Peyer's patch (tissue), 4 donors: ENCODE measurements at regions not wholly inside any gene's neighbourhood (a gene's known extent, or its start where the extent isn't known, plus 50 kb on each side); places are given as distances from the start of the nearest gene placed in this dataset.

Experiments used
- DNase-seq, 3 donors: peaks; one replicate each; pipeline ENCODE4 v3.0.0-alpha.2; 2017 to 2019
- H3K27ac ChIP-seq, 4 donors: fragments of 200-600 bp; sonication (generic); one replicate each; pipeline ENCODE4 v1.5.1; 2016 to 2019
- H3K27me3 ChIP-seq, 2 donors: fragments of 200-600 bp; sonication (generic); one replicate each; pipeline ENCODE4 v1.5.1; 2019
- H3K36me3 ChIP-seq, 3 donors: fragments of 200-600 bp; sonication (generic); one replicate each; pipeline ENCODE4 v1.5.1; 2016 to 2019
- H3K4me1 ChIP-seq, 4 donors: fragments of 200-600 bp; sonication (generic); one replicate each; pipeline ENCODE4 v1.5.1; 2016 to 2019
- H3K4me3 ChIP-seq, 4 donors: fragments of 200-600 bp; sonication (generic); 1 replicate in 3 of 4; 2 replicates in 1 of 4; pipeline ENCODE4 v1.5.1; 2016 to 2019; ENCODE audit warnings: mild to moderate bottlenecking in 1 of 4
- H3K9me3 ChIP-seq, 4 donors: fragments of 200-600 bp; sonication (generic); one replicate each; pipeline ENCODE4 v1.5.1; 2016 to 2019; ENCODE audit warnings: mild to moderate bottlenecking in 1 of 4
- CTCF ChIP-seq, 6 experiments: fragments of 450-650 bp in 4 of 6; fragments of 200-600 bp in 2 of 6; sonication (generic) in 1 of 6; IDR thresholded peaks; one replicate each; pipeline ENCODE4 v1.5.1; 2017 to 2019; ENCODE audit warnings: antibody characterized with exemption in 6 of 6, mild to moderate bottlenecking in 3 of 6, moderate library complexity in 1 of 6
- POLR2A ChIP-seq, 2 donors: fragments of 450-650 bp; IDR thresholded peaks; one replicate each; pipeline ENCODE4 v1.5.1; 2017; ENCODE audit warnings: antibody characterized with exemption in 2 of 2, mild to moderate bottlenecking in 2 of 2, moderate library complexity in 2 of 2

- H3K4me3 ChIP-seq, result no peak overlapping the region
- H3K27ac ChIP-seq, result no peak overlapping the region
- DNase-seq, result no peak
- no peaks in the 10 kb centered on the region for H3K27me3 ChIP-seq
- H3K4me1 ChIP-seq, result no peaks in the 10 kb centered on the region
- no peaks in the 10 kb centered on the region for H3K9me3 ChIP-seq
- no peaks in the 10 kb centered on the region for H3K36me3 ChIP-seq
- TF ChIP-seq POLR2A (IDR thresholded peaks at IDR 0.05) (no peak), CTCF (IDR thresholded peaks at IDR 0.05) (no peak)
Measured at GRCh38 chr15:95044745-95045417, 813.5 kb downstream of the MCTP2 start.

- Histone ChIP-seq H3K9me3 (no peaks in the 10 kb centered on the region), H3K27me3 (no peaks in the 10 kb centered on the region), H3K4me1 (no peaks in the 10 kb centered on the region), H3K4me3 (no peak overlapping the region), H3K36me3 (no peaks in the 10 kb centered on the region), H3K27ac (no peak overlapping the region)
- TF ChIP-seq CTCF (IDR thresholded peaks at IDR 0.05), result no peak
- no peak for TF ChIP-seq POLR2A (IDR thresholded peaks at IDR 0.05)
- no peak for DNase-seq
Measured at GRCh38 chr15:95051861-95052260, 820.5 kb downstream of the MCTP2 start.

- H3K4me3 ChIP-seq, result no peak overlapping the region
- H3K27ac ChIP-seq, result no peak overlapping the region
- no peaks in the 10 kb centered on the region for H3K4me1 ChIP-seq
- DNase-seq, result no peak
- H3K36me3 ChIP-seq, result no peaks in the 10 kb centered on the region
- no peaks in the 10 kb centered on the region for H3K27me3 ChIP-seq
- TF ChIP-seq CTCF (IDR thresholded peaks at IDR 0.05) (no peak), POLR2A (IDR thresholded peaks at IDR 0.05) (no peak)
- H3K9me3 ChIP-seq, result no peaks in the 10 kb centered on the region
Measured at GRCh38 chr15:95059346-95059905, 828.1 kb downstream of the MCTP2 start.

GRCh38 chr15:95068701-95069521 is 837.5 kb downstream of the MCTP2 start:
- H3K4me1 ChIP-seq, result no peaks in the 10 kb centered on the region
- DNase-seq, result no peak
- no peaks in the 10 kb centered on the region for H3K27me3 ChIP-seq
- H3K4me3 ChIP-seq, result no peak overlapping the region
- no peaks in the 10 kb centered on the region for H3K36me3 ChIP-seq
- H3K27ac ChIP-seq, result no peak overlapping the region
- TF ChIP-seq POLR2A (IDR thresholded peaks at IDR 0.05), result no peak
- no peak for TF ChIP-seq CTCF (IDR thresholded peaks at IDR 0.05)
- H3K9me3 ChIP-seq, result no peaks in the 10 kb centered on the region

DNA sequence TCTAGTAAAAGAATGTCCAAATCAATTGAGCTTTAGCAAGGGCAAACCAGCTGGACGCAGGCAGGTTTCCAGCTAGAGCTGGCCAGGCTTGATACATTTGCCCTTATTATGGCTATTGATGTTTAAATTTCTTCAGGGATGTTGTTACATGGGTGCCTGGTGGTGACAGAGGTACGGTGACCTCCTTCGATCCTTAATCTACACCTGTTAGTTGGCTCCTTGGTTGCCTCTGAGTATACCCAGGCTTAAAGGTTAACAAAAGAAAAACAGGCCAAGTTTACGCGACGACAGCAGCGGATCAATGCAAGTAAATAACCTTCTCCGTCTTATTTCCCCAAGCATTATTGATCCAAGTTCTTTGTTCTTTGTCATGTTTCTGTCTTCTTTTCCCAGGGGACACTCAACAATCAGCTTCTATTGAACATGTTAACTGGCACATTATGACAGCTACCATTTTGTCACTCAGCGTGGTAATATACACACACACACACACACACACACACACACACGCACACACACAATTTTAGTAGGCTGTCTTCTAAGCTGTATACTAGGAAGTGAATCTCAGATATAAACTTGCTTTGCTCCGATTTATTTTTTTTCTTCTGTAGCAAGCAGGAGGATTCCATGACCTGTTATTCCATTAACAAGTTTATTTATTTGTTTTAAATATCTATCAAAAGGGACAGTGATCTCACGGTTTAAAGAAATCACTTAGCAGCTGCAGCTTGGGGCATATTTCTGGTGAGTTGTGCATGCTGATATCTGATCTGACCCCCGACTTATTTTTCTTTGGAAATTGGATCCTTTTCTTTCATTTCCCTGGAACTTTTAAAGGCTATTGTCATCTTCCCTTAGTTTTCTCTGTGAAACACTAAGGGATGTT is 844.7 kb downstream of the MCTP2 start:
- no peak for DNase-seq

More for the DNA sequence above, 844.7 kb downstream of the MCTP2 start:
- no peak overlapping the region for H3K4me3 ChIP-seq
- no peak overlapping the region for H3K27ac ChIP-seq
- H3K4me1 ChIP-seq, result no peaks in the 10 kb centered on the region
- no peak for TF ChIP-seq POLR2A (IDR thresholded peaks at IDR 0.05)
- no peak for TF ChIP-seq CTCF (IDR thresholded peaks at IDR 0.05)
- H3K9me3 ChIP-seq, result no peaks in the 10 kb centered on the region
- no peaks in the 10 kb centered on the region for H3K27me3 ChIP-seq
- no peaks in the 10 kb centered on the region for H3K36me3 ChIP-seq
